Endothelial cell of umbilical vein (primary cell): ENCODE measurements at regions not wholly inside any gene's neighbourhood (a gene's known extent, or its start where the extent isn't known, plus 50 kb on each side); places are given as distances from the start of the nearest gene placed in this dataset.

Source experiments
- BruUV-seq: library from RNA; stranded (reverse); fragments of 400-500 nt; replicated peaks from 2 replicates; lab custom pipeline; 2021; lab: Mats Ljungman, UMichigan
- CTCF ChIA-PET: fragments of 300-600, 350-600 bp; sonication (Branson Sonifier 250); formaldehyde crosslinking; loops from one replicate; lab custom pipeline; 2021; ENCODE audit warnings: antibody characterized with exemption, inconsistent platforms; lab: Charles Lee
- POLR2A ChIA-PET: fragments of 300-600, 350-600 bp; sonication (Branson Sonifier 250); formaldehyde crosslinking; loops from one replicate; lab custom pipeline; 2021; ENCODE audit warnings: antibody characterized with exemption, inconsistent platforms; lab: Charles Lee
- DNase-seq: peaks from one replicate; pipeline ENCODE4 v3.0.0-alpha.2; 2011; ENCODE audit warnings: low read depth, low spot score
- FAIRE-seq: peaks from 2 replicates; lab custom pipeline; 2011; peaks lifted over from hg19 to GRCh38; lab: Jason Lieb, UNC
- H2AFZ ChIP-seq: 2 replicates; pipeline ENCODE4 v1.6.0; 2012; ENCODE audit warnings: low read depth, low read length, control low read depth, inconsistent platforms
- H3K27ac ChIP-seq: 2 replicates; pipeline ENCODE4 v1.5.1; 2011; ENCODE audit warnings: low read depth, mild to moderate bottlenecking, control low read depth, low read length, moderate library complexity; ENCODE audit not compliant: insufficient read depth
- H3K27me3 ChIP-seq, 2 experiments: 2 replicates each; pipeline versions ENCODE4 v1.6.0 to v1.6.1; 2011; ENCODE audit warnings: low read length in 2 of 2, mixed read lengths in 1 of 2; ENCODE audit not compliant: control insufficient read depth in 2 of 2, insufficient read depth in 2 of 2
- H3K36me3 ChIP-seq, 2 experiments: 2 replicates in 1 of 2; 3 replicates in 1 of 2; pipeline ENCODE4 v1.5.1; 2011; ENCODE audit warnings: low read length in 2 of 2, mild to moderate bottlenecking in 1 of 2, moderate library complexity in 1 of 2; ENCODE audit not compliant: control insufficient read depth in 2 of 2, insufficient read depth in 2 of 2; ENCODE audit errors: extremely low read depth in 1 of 2
- H3K4me1 ChIP-seq: 3 replicates; pipeline ENCODE4 v1.5.1; 2011; ENCODE audit warnings: mild to moderate bottlenecking, low read length; ENCODE audit not compliant: control insufficient read depth, insufficient read depth; ENCODE audit errors: extremely low read depth
- H3K4me2 ChIP-seq: 2 replicates; pipeline ENCODE4 v1.6.1; 2011; ENCODE audit warnings: low read length, control low read depth, mixed read lengths; ENCODE audit not compliant: insufficient read depth
- H3K4me3 ChIP-seq, 3 experiments: fragments of 200-600 bp in 1 of 3; sonication (generic), shearing (Covaris generic) in 1 of 3; replicated peaks in 1 of 3; 2 replicates each; pipeline ENCODE4 v1.5.1; 2011 to 2016; ENCODE audit warnings: control low read depth in 3 of 3, low read length in 3 of 3, mild to moderate bottlenecking in 2 of 3, inconsistent platforms in 1 of 3, low read depth in 1 of 3, moderate library complexity in 1 of 3; ENCODE audit not compliant: insufficient read depth in 1 of 3
- H3K79me2 ChIP-seq: 2 replicates; pipeline ENCODE4 v1.6.0; 2012; ENCODE audit warnings: low read length, inconsistent platforms; ENCODE audit not compliant: control insufficient read depth, insufficient read depth
- H3K9ac ChIP-seq: replicated peaks from 2 replicates; pipeline ENCODE3; 2011; ENCODE audit warnings: low read length, control low read depth; ENCODE audit not compliant: insufficient read depth; ENCODE audit errors: extremely low read depth
- H3K9me1 ChIP-seq: replicated peaks from 3 replicates; pipeline ENCODE4 v1.6.0; 2011; ENCODE audit warnings: mild to moderate bottlenecking, low read length; ENCODE audit not compliant: control insufficient read depth, insufficient read depth; ENCODE audit errors: extremely low read depth
- H3K9me3 ChIP-seq: replicated peaks from 2 replicates; pipeline ENCODE4 v1.5.1; 2012; ENCODE audit warnings: low read length, inconsistent platforms; ENCODE audit not compliant: control insufficient read depth, insufficient read depth
- H4K20me1 ChIP-seq: replicated peaks from 2 replicates; pipeline ENCODE3; 2011; ENCODE audit warnings: mild to moderate bottlenecking, low read length; ENCODE audit not compliant: control insufficient read depth, insufficient read depth; ENCODE audit errors: extremely low read depth
- CTCF ChIP-seq, 2 donors: IDR thresholded peaks; 1 replicate in 1 of 2; 2 replicates in 1 of 2; pipeline ENCODE4 v1.5.1; 2011; ENCODE audit warnings: low read length in 2 of 2, mild to moderate bottlenecking in 2 of 2, moderate library complexity in 2 of 2, control low read depth in 1 of 2, inconsistent platforms in 1 of 2, low read depth in 1 of 2; ENCODE audit not compliant: insufficient read depth in 1 of 2; ENCODE audit errors: extremely low read depth in 1 of 2
- EZH2 ChIP-seq: IDR thresholded peaks from 2 replicates; pipeline ENCODE4 v1.6.1; 2012; ENCODE audit warnings: borderline replicate concordance, low read depth, mild to moderate bottlenecking, moderate library complexity, low read length, inconsistent platforms; ENCODE audit not compliant: severe bottlenecking
- FOS ChIP-seq: IDR thresholded peaks from 2 replicates; pipeline ENCODE4 v1.6.1; 2011; ENCODE audit warnings: mild to moderate bottlenecking, low read length, moderate library complexity, borderline replicate concordance; ENCODE audit not compliant: insufficient read depth
- GATA2 ChIP-seq: IDR thresholded peaks from 2 replicates; pipeline ENCODE4 v1.7.0; 2011; ENCODE audit warnings: low read depth, mild to moderate bottlenecking, moderate library complexity, mixed read lengths, low read length; ENCODE audit not compliant: insufficient read length, insufficient read depth
- JUN ChIP-seq: IDR thresholded peaks from 2 replicates; pipeline ENCODE4 v1.6.1; 2011; ENCODE audit warnings: borderline replicate concordance, low read depth; ENCODE audit not compliant: insufficient read length, insufficient read depth
- MAX ChIP-seq: IDR thresholded peaks from 2 replicates; pipeline ENCODE4 v1.6.1; 2011; ENCODE audit not compliant: insufficient read depth, insufficient read length
- MYC ChIP-seq: IDR thresholded peaks from one replicate; pipeline ENCODE4 v1.6.1; 2011; ENCODE audit warnings: mild to moderate bottlenecking, low read depth, low read length
- POLR2A ChIP-seq: IDR thresholded peaks from 2 replicates; pipeline ENCODE4 v1.6.1; 2012; ENCODE audit warnings: low read depth, mild to moderate bottlenecking, control low read depth, low read length
- POLR2AphosphoS5 ChIP-seq: IDR thresholded peaks from 2 replicates; pipeline ENCODE4 v1.6.1; 2012; ENCODE audit warnings: low read depth, mild to moderate bottlenecking, control low read depth, low read length, moderate library complexity; ENCODE audit not compliant: insufficient read depth
- dilution Hi-C: fragments of 300-500 bp; cut with MboI; formaldehyde crosslinking; loops from one replicate; pipeline ENCODE4 v1.15.0; 2019; ENCODE audit warnings: low sequenced_read_pairs; ENCODE audit not compliant: extremely low pct_ligation_motif_present
- intact Hi-C: fragments of 100-400 bp; cut with micrococcal nuclease; formaldehyde crosslinking; loops from one replicate; pipeline ENCODE4 v1.10.0; 2022

DNA sequence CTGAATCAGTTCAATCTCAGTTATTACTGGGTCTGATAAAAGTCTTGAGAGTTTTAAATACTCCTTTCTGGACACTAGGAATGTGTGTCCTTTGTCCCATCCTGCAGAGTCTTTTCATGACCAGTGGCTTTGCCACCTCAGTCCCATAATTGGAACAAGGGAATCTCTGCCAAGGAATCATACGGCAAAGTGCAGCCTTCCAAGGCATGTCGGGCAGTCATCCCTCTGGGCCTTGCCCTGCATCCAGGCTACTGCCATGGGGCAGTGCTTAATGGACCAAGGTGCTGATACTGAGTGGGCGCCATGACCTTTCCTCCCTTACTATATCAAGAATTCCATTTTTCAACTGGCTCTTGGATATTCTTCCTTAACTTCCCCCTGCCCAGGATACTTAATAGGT, 195.3 kb downstream of the ZC3H11B start:
- no peak overlapping the region for H3K9ac ChIP-seq
- no peaks in the 10 kb centered on the region for H3K79me2 ChIP-seq
- dilution Hi-C loops (no loop called here), intact Hi-C loops (no loop called here)
- FAIRE-seq (no peak), DNase-seq (no peak)
- POLR2A ChIA-PET = no interaction called here
- H3K9me3 ChIP-seq = no peaks in the 10 kb centered on the region
- no peaks in the 10 kb centered on the region for H3K27me3 ChIP-seq
- no peaks in the 10 kb centered on the region for H4K20me1 ChIP-seq
- no peak overlapping the region for H3K27ac ChIP-seq
- H2AFZ ChIP-seq = no peak overlapping the region
- H3K36me3 ChIP-seq = no peaks in the 10 kb centered on the region
- H3K9me1 ChIP-seq = no peaks in the 10 kb centered on the region
- TF ChIP-seq CTCF (IDR thresholded peaks at IDR 0.05; ENCODE audit: extremely low read depth in 1 of 2, insufficient read depth in 1 of 2, low read depth in 1 of 2, low read length in 2 of 2) = no peak
- TF ChIP-seq MAX = no peak
- TF ChIP-seq FOS = no peak
- TF ChIP-seq POLR2A = no peak
- TF ChIP-seq MYC = no peak
- no peak for TF ChIP-seq EZH2
- TF ChIP-seq JUN = no peak
- TF ChIP-seq GATA2 = no peak
- TF ChIP-seq POLR2AphosphoS5 = no peak
- H3K4me3 ChIP-seq = no peak overlapping the region
- CTCF ChIA-PET = interaction anchor here (0.9 to 2.2 kb wide), 10 partner anchors 8 to 1090 kb away, joined by 3 to 11 read pairs (median 4); no protein-coding TSS in a partner anchor
- no TSS peak for BruUV-seq
- H3K4me2 ChIP-seq = no peak overlapping the region
- no peaks in the 10 kb centered on the region for H3K4me1 ChIP-seq
